ENCODE measurements at regions not wholly inside any gene's neighbourhood (a gene's known extent, or its start where the extent isn't known, plus 50 kb on each side); places are given as distances from the start of the nearest gene placed in this dataset.

DNA sequence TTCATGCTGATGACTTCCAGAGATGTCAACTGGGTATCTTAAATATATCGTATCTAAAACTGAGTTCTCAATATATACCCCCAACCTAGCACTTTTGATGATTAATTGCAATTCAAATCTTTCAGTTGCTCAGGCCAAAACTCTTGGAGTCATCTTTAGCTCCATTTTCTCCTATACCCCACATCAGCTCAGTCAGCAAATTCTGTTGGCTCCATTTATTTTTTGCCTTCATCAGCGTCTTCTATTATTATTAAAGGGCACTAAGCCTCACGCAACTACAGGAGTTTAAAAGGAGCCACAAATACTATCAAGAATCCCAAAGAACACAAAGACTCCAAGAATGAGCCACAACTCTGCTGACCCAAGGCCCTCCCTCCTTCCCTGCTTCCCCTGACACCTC lies 134.9 kb downstream of the KCTD12 start (continued):
- TF ChIP-seq EP300 (IDR thresholded peaks at IDR 0.05; ENCODE audit: borderline replicate concordance in 1 of 2, low read depth in 2 of 2, low read length in 2 of 2) (no peak), JUN (IDR thresholded peaks at IDR 0.05; ENCODE audit: low read depth, low read length) (no peak), POLR2A (IDR thresholded peaks at IDR 0.05; ENCODE audit: control extremely low read depth in 1 of 2, low read depth in 2 of 2, low read length in 2 of 2) (no peak), RFX5 (IDR thresholded peaks at IDR 0.05; ENCODE audit: borderline replicate concordance, low read depth, low read length) (no peak), KDM1A (IDR thresholded peaks at IDR 0.05; ENCODE audit: borderline replicate concordance, low read length) (no peak), BACH1 (IDR thresholded peaks at IDR 0.05; ENCODE audit: low read length) (no peak), TAF1 (IDR thresholded peaks at IDR 0.05; ENCODE audit: low read depth, low read length) (no peak)

All from H1 (cell line).